ENCODE measurements at regions not wholly inside any gene's neighbourhood (a gene's known extent, or its start where the extent isn't known, plus 50 kb on each side); places are given as distances from the start of the nearest gene placed in this dataset.

DNA sequence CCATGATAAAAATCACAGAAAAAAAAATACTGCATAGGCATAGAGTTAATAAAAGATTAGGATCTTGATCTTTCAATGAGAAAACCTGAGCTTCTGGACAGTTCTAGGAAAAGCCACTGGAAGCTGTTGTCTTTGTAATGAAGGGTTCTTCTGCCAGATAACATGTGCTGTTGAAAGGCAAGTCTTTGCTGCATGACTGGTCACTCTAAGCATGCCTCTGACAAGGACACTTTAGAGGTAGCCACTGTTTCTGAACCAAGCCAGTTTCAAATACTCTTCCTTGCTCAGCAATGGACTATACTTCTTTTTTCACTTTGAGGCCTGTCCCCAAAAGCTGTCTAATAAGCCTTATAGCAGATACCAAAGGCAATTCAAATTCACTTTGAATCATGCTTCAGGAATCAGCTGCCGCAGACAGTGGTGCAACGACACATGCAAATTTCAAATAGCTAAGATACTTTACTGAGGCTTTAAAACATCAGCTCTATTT is 70.2 kb downstream of the BTG1 start:
- Histone ChIP-seq H2AFZ (ENCODE audit: low read length) (no peak overlapping the region), H4K20me1 (ENCODE audit: insufficient read depth, low read length) (no peaks in the 10 kb centered on the region), H3K4me3 (ENCODE audit: low read depth, low read length, poor library complexity, severe bottlenecking) (no peak overlapping the region), H3K36me3 (ENCODE audit: insufficient read depth, low read length) (no peaks in the 10 kb centered on the region), H3K4me1 (ENCODE audit: insufficient read depth, low read length, severe bottlenecking) (peaks cover 26% of the 10 kb centered on the region), H3K27me3 (ENCODE audit: insufficient read depth, low read length) (no peaks in the 10 kb centered on the region), H3K9ac (ENCODE audit: low read length) (no peak overlapping the region; the same call in 1 of the 2 replicates), H3K9me2 (ENCODE audit: low read depth, low read length) (no peaks in the 10 kb centered on the region), H3K79me2 (ENCODE audit: insufficient read depth, low read length) (no peaks in the 10 kb centered on the region), H3K4me2 (ENCODE audit: low read length) (peak overlapping the region; percentile 22; the same call in 1 of the 2 replicates), H3K27ac (ENCODE audit: low read depth, low read length, poor library complexity, severe bottlenecking) (peak overlapping the region; percentile 4), H3F3A (ENCODE audit: insufficient read depth, low read length) (no peaks in the 10 kb centered on the region), H3K9me3 (ENCODE audit: low read length) (no peaks in the 10 kb centered on the region)
- TF ChIP-seq, protein P1, sequence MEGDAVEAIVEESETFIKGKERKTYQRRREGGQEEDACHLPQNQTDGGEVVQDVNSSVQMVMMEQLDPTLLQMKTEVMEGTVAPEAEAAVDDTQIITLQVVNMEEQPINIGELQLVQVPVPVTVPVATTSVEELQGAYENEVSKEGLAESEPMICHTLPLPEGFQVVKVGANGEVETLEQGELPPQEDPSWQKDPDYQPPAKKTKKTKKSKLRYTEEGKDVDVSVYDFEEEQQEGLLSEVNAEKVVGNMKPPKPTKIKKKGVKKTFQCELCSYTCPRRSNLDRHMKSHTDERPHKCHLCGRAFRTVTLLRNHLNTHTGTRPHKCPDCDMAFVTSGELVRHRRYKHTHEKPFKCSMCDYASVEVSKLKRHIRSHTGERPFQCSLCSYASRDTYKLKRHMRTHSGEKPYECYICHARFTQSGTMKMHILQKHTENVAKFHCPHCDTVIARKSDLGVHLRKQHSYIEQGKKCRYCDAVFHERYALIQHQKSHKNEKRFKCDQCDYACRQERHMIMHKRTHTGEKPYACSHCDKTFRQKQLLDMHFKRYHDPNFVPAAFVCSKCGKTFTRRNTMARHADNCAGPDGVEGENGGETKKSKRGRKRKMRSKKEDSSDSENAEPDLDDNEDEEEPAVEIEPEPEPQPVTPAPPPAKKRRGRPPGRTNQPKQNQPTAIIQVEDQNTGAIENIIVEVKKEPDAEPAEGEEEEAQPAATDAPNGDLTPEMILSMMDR (IDR thresholded peaks at IDR 0.05; ENCODE audit: low read length): no peak
- TF ChIP-seq EZH2 (IDR thresholded peaks at IDR 0.05; ENCODE audit: borderline replicate concordance, low read length): no peak

DNA sequence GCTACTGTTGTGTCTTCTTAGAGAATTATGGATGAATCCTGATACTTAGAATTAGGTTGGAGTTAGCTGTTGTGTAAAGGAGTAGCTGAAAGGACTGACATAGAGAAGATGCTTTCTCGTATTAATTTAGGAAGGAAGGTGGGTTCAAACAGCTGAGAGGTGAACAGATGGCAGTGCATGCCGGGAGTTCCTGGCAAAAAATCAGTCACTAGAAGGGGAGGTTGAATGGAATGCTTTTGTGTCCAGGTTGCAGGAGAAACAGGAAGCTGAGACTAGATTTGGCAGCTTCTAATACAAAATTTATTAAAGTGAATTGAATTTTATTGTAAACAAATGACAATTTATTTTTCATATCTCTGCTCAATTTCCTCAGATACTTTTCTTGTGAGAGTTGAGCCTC is 70.8 kb downstream of the BTG1 start:
- no peak overlapping the region; the same call in 1 of the 2 replicates for H3K9ac ChIP-seq (ENCODE audit: low read length)
- no peaks in the 10 kb centered on the region for H3K9me2 ChIP-seq (ENCODE audit: low read depth, low read length)
- no peaks in the 10 kb centered on the region for H3K79me2 ChIP-seq (ENCODE audit: insufficient read depth, low read length)
- no peak overlapping the region for H3K4me3 ChIP-seq (ENCODE audit: low read depth, low read length, poor library complexity, severe bottlenecking)
- H3K36me3 ChIP-seq (ENCODE audit: insufficient read depth, low read length): no peaks in the 10 kb centered on the region
- no peak for TF ChIP-seq EZH2 (IDR thresholded peaks at IDR 0.05; ENCODE audit: borderline replicate concordance, low read length)
- TF ChIP-seq, protein P1 (IDR thresholded peaks at IDR 0.05; ENCODE audit: low read length): no peak
- H3K4me2 ChIP-seq (ENCODE audit: low read length): peak overlapping the region; percentile 22; the same call in 1 of the 2 replicates
- H3K9me3 ChIP-seq (ENCODE audit: low read length): no peaks in the 10 kb centered on the region
- peak overlapping the region; percentile 4 for H3K27ac ChIP-seq (ENCODE audit: low read depth, low read length, poor library complexity, severe bottlenecking)
- no peak overlapping the region for H2AFZ ChIP-seq (ENCODE audit: low read length)
- no peaks in the 10 kb centered on the region for H3K27me3 ChIP-seq (ENCODE audit: insufficient read depth, low read length)
- no peaks in the 10 kb centered on the region for H4K20me1 ChIP-seq (ENCODE audit: insufficient read depth, low read length)
- H3K4me1 ChIP-seq (ENCODE audit: insufficient read depth, low read length, severe bottlenecking): peaks cover 24% of the 10 kb centered on the region
- no peaks in the 10 kb centered on the region for H3F3A ChIP-seq (ENCODE audit: insufficient read depth, low read length)

DNA sequence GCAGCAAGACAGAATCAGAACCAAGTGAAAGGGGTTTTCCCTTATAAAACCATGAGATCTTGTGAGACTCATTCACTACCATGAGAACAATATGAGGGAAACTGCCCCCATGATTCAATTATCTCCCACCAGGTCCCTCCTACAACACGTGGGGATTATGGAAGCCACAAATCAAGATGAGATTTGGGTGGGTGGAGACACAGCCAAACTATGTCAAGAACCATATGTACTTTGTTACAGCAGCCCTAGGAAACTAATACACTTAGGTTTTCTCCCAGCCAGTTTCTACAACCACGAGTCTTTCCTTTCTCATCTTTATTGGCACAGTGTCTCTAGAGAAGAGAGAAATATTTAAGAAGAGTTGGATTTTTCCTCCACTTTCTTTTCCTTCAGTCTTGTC is 72.6 kb downstream of the BTG1 start:
- Histone ChIP-seq H3K79me2 (ENCODE audit: insufficient read depth, low read length) (no peaks in the 10 kb centered on the region), H2AFZ (ENCODE audit: low read length) (no peak overlapping the region), H3K4me1 (ENCODE audit: insufficient read depth, low read length, severe bottlenecking) (peaks cover 24% of the 10 kb centered on the region), H3K9me2 (ENCODE audit: low read depth, low read length) (no peaks in the 10 kb centered on the region), H3K36me3 (ENCODE audit: insufficient read depth, low read length) (no peaks in the 10 kb centered on the region), H3K9me3 (ENCODE audit: low read length) (no peaks in the 10 kb centered on the region), H3K27me3 (ENCODE audit: insufficient read depth, low read length) (no peaks in the 10 kb centered on the region), H3K9ac (ENCODE audit: low read length) (no peak overlapping the region), H3F3A (ENCODE audit: insufficient read depth, low read length) (peaks cover 7% of the 10 kb centered on the region; the same call in 1 of the 2 replicates), H4K20me1 (ENCODE audit: insufficient read depth, low read length) (no peaks in the 10 kb centered on the region), H3K4me3 (ENCODE audit: low read depth, low read length, poor library complexity, severe bottlenecking) (no peak overlapping the region), H3K27ac (ENCODE audit: low read depth, low read length, poor library complexity, severe bottlenecking) (no peak overlapping the region), H3K4me2 (ENCODE audit: low read length) (no peak overlapping the region)
- no peak for TF ChIP-seq EZH2 (IDR thresholded peaks at IDR 0.05; ENCODE audit: borderline replicate concordance, low read length)
- TF ChIP-seq, protein P1 (IDR thresholded peaks at IDR 0.05; ENCODE audit: low read length): no peak
